GM12878 (cell line): ENCODE measurements at regions not wholly inside any gene's neighbourhood (a gene's known extent, or its start where the extent isn't known, plus 50 kb on each side); places are given as distances from the start of the nearest gene placed in this dataset.

ENCODE experiments used
- CTCF ChIP-seq, 3 experiments: IDR thresholded peaks in 2 of 3; conservative IDR thresholded peaks in 1 of 3; 2 replicates each; pipeline ENCODE4 v1.5.1; 2011; ENCODE audit warnings: low read depth in 3 of 3, low read length in 3 of 3, mild to moderate bottlenecking in 3 of 3, control low read depth in 2 of 3, moderate library complexity in 2 of 3, inconsistent platforms in 1 of 3, mixed read lengths in 1 of 3; ENCODE audit not compliant: control insufficient read depth in 2 of 3, insufficient read depth in 1 of 3; ENCODE audit errors: extremely low read depth in 1 of 3
- ELK1 ChIP-seq: IDR thresholded peaks from 2 replicates; pipeline ENCODE4 v1.6.1; 2012; ENCODE audit warnings: low read depth, low read length, improper control_type of control experiment
- POLR2A ChIP-seq: IDR thresholded peaks from 2 replicates; pipeline ENCODE4 v1.6.1; 2011; ENCODE audit warnings: low read depth, mild to moderate bottlenecking, low read length
- REST ChIP-seq: IDR thresholded peaks from 2 replicates; pipeline ENCODE4 v1.6.1; 2012; ENCODE audit warnings: mild to moderate bottlenecking, low read depth, low read length
- SREBF2 ChIP-seq: IDR thresholded peaks from 2 replicates; pipeline ENCODE4 v1.6.1; 2012; ENCODE audit warnings: mild to moderate bottlenecking, low read length
- STAT3 ChIP-seq: IDR thresholded peaks from 2 replicates; pipeline ENCODE4 v1.6.1; 2011; ENCODE audit warnings: low read depth, low read length, improper control_type of control experiment
- ZBTB11 ChIP-seq: fragments of 450-650 bp; formaldehyde crosslinking; IDR thresholded peaks from 2 replicates; pipeline ENCODE4 v1.5.0; 2022; ENCODE audit warnings: mild to moderate bottlenecking, missing genetic modification characterization

GRCh38 chr9:99486684-99487083 lies 264.6 kb downstream of the SEC61B start:
- TF ChIP-seq ELK1 (no peak), CTCF (IDR thresholded peaks at IDR 0.05 in 2 of 3, conservative IDR thresholded peaks at IDR 0.05 in 1 of 3; ENCODE audit: control insufficient read depth in 2 of 3, extremely low read depth in 1 of 3, insufficient read depth in 1 of 3, low read depth in 3 of 3, low read length in 3 of 3) (no peak), STAT3 (no peak), ZBTB11 (CRISPR knock-in tag) (no peak), REST (no peak), SREBF2 (no peak), POLR2A (no peak)
